Activated T-helper 17 cell treated with anti-CD3 and anti-CD28 coated beads, Interleukin-2, amount 50 U/mL, for 72 hours (primary cell): ENCODE measurements at regions not wholly inside any gene's neighbourhood (a gene's known extent, or its start where the extent isn't known, plus 50 kb on each side); places are given as distances from the start of the nearest gene placed in this dataset.
"Not testable (repeated sequence)": the region's sequence is repeated elsewhere in the genome, so short reads cannot be mapped to it uniquely, and the experiment has no call there.

Source experiments
- ATAC-seq: fragments of 150-1000 bp; cut with Tn5 transposase; replicated peaks from 2 replicates; pipeline ENCODE4 v1.10.0; 2021; ENCODE audit warnings: mild to moderate bottlenecking, moderate library complexity
- H3K27ac Mint-ChIP-seq: one replicate; pipeline ENCODE4 v1.8.0; 2022; ENCODE audit warnings: mixed read lengths
- H3K27me3 Mint-ChIP-seq: one replicate; pipeline ENCODE4 v1.8.0; 2022; ENCODE audit warnings: mixed read lengths
- H3K36me3 Mint-ChIP-seq: one replicate; pipeline ENCODE4 v1.8.0; 2022; ENCODE audit warnings: low read depth, mild to moderate bottlenecking, mixed read lengths
- H3K4me1 Mint-ChIP-seq: one replicate; pipeline ENCODE4 v1.8.0; 2022; ENCODE audit warnings: mixed read lengths
- H3K4me3 Mint-ChIP-seq: one replicate; pipeline ENCODE4 v1.8.0; 2022; ENCODE audit warnings: mild to moderate bottlenecking, mixed read lengths
- H3K9me3 Mint-ChIP-seq: one replicate; pipeline ENCODE4 v1.8.0; 2022; ENCODE audit warnings: mixed read lengths

DNA sequence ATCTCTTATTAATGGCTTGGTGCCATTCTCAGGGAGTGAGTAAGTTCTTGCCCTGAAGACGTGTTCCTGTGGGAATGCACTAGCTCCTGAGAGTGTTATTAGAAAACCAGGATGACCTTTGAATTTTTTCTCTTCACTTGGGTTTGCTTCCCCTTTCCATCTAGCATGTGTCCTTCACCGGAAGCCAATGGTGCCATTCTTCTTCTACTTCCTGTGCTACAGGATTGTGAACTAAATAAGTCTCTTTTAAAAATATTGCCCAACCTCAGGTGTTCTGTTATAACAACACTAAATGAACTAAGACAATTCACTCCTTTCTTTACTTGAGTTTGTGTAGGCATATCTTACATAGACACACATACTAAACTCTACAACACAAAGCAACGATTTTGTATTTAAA lies 447.0 kb downstream of the SOX11 start:
- Mint-ChIP-seq H3K36me3 (no peaks in the 10 kb centered on the region), H3K27ac (no peak overlapping the region), H3K27me3 (no peaks in the 10 kb centered on the region), H3K4me3 (no peak overlapping the region), H3K4me1 (no peaks in the 10 kb centered on the region), H3K9me3 (peaks cover 17% of the 10 kb centered on the region)
- ATAC-seq: no peak

DNA sequence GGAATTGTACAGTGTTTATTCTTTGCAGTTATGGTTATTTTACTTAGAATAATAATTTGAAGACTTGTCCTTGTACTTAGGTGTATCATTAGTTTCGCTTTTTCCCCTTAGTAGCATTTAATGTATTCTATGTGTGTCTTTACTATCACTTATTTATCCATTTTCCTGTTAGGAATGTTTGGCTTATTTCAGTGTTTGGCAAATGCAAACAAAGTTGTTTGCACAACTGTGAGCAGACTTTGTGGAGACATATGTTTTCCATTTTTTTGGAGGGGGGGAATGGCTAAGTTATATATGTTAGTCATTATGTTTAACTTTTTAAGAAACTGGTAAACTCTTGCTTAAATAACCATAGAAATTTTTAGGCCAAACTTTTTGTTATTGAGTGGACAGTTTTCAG lies 447.7 kb downstream of the SOX11 start:
- no peak overlapping the region for H3K27ac Mint-ChIP-seq
- H3K27me3 Mint-ChIP-seq: no peaks in the 10 kb centered on the region
- H3K9me3 Mint-ChIP-seq: peaks cover 15% of the 10 kb centered on the region
- no peak for ATAC-seq
- H3K4me1 Mint-ChIP-seq: no peaks in the 10 kb centered on the region
- H3K36me3 Mint-ChIP-seq: no peaks in the 10 kb centered on the region
- no peak overlapping the region for H3K4me3 Mint-ChIP-seq

DNA sequence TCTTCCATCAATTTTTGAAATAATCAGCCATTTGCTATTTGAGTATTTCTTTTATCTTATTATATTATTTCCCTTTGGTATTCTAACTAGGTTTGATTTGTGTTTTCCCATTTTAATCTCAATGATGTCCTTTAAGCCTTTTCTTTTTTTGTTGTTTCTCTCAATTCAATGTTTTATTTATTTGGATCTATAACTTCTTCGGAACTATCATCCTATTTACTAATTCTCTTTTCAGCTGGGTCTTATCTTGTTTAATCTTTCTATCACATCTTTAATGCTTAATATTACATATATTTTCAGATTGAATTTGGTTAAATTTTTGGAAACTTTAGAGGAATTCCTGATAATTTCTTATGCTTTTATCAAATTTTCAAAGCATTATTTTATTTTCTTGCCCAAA lies 448.3 kb downstream of the SOX11 start:
- H3K27me3 Mint-ChIP-seq: no peaks in the 10 kb centered on the region
- H3K4me3 Mint-ChIP-seq: no peak overlapping the region
- no peak for ATAC-seq
- no peaks in the 10 kb centered on the region for H3K4me1 Mint-ChIP-seq
- no peaks in the 10 kb centered on the region for H3K36me3 Mint-ChIP-seq
- peaks cover 15% of the 10 kb centered on the region for H3K9me3 Mint-ChIP-seq
- H3K27ac Mint-ChIP-seq: no peak overlapping the region

GRCh38 chr2:6143812-6144211 lies 451.6 kb downstream of the SOX11 start:
- H3K9me3 Mint-ChIP-seq: peaks cover 8% of the 10 kb centered on the region
- H3K4me3 Mint-ChIP-seq: no peak overlapping the region
- H3K36me3 Mint-ChIP-seq: no peaks in the 10 kb centered on the region
- no peaks in the 10 kb centered on the region for H3K4me1 Mint-ChIP-seq
- H3K27ac Mint-ChIP-seq: no peak overlapping the region
- ATAC-seq: no peak
- H3K27me3 Mint-ChIP-seq: no peaks in the 10 kb centered on the region

DNA sequence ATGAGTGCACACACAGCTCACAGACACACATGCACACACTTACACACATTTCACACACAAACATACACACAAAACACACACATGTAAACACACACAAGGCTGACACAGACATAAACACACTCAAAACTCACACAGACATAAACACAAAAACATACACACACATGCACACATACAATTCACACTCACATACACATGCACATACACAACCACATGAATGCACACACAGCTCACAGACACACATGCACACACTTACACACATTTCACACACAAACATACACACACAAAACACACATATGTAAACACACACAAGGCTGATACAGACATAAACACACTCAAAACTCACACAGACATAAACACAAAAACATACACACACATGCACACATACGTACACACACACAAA lies 455.0 kb downstream of the SOX11 start:
- ATAC-seq, H3K9me3 Mint-ChIP-seq, H3K4me3 Mint-ChIP-seq, H3K27ac Mint-ChIP-seq, H3K4me1 Mint-ChIP-seq, H3K27me3 Mint-ChIP-seq, H3K36me3 Mint-ChIP-seq: not testable (repeated sequence)

DNA sequence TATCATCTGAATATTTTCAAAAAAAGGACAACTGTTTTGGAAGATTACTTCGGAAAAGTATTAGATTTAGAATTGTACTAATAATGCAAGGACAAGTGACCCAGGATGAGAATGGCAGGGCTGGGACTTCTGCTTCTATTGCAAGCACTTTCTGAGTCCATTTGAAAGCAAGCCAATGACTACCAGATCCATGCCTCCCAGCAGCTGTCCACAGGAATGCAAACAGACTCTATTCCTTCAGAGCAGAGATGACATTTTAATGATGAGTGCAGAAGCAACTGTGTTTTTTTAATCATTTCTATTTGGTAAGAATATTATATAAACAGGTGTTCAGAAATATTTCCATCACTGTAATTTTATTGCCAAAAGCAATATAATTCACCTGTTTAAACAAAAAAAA lies 456.7 kb downstream of the SOX11 start:
- Mint-ChIP-seq H3K4me3 (no peak overlapping the region), H3K27ac (no peak overlapping the region), H3K27me3 (no peaks in the 10 kb centered on the region), H3K4me1 (no peaks in the 10 kb centered on the region), H3K36me3 (no peaks in the 10 kb centered on the region), H3K9me3 (peaks cover 5% of the 10 kb centered on the region)
- ATAC-seq: no peak

DNA sequence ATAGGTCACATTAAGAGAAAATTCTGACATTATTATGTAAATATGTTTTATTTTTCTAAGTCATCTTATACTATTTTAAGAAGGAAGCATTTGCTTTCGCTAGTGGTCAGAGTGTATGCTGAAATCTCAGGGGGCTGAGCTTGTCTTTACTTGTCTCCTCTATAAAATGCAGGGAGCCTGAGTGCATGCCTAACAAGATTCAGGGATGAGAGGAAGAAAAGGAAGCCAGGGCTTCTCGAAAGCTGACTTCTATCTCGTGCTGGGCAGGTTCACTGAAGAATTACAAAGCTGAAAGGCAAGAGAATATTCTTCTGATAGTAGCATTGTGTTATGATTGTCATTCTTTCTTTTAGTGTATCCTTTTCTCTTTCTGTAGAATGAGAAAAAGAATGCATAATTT lies 467.4 kb downstream of the SOX11 start:
- no peak overlapping the region for H3K27ac Mint-ChIP-seq
- H3K36me3 Mint-ChIP-seq: no peaks in the 10 kb centered on the region
- H3K27me3 Mint-ChIP-seq: no peaks in the 10 kb centered on the region
- H3K4me1 Mint-ChIP-seq: no peaks in the 10 kb centered on the region
- no peak for ATAC-seq
- no peak overlapping the region for H3K4me3 Mint-ChIP-seq
- H3K9me3 Mint-ChIP-seq: no peaks in the 10 kb centered on the region

GRCh38 chr2:6163932-6164331 lies 471.7 kb downstream of the SOX11 start:
- H3K4me3 Mint-ChIP-seq: no peak overlapping the region
- H3K9me3 Mint-ChIP-seq: no peaks in the 10 kb centered on the region
- H3K27me3 Mint-ChIP-seq: no peaks in the 10 kb centered on the region
- H3K36me3 Mint-ChIP-seq: no peaks in the 10 kb centered on the region
- ATAC-seq: no peak
- no peak overlapping the region for H3K27ac Mint-ChIP-seq
- H3K4me1 Mint-ChIP-seq: no peaks in the 10 kb centered on the region

GRCh38 chr2:6164986-6165747 lies 473.0 kb downstream of the SOX11 start:
- Mint-ChIP-seq H3K4me3 (no peak overlapping the region), H3K4me1 (no peaks in the 10 kb centered on the region), H3K9me3 (no peaks in the 10 kb centered on the region), H3K36me3 (no peaks in the 10 kb centered on the region), H3K27ac (no peak overlapping the region), H3K27me3 (no peaks in the 10 kb centered on the region)
- no peak for ATAC-seq

- Mint-ChIP-seq H3K4me1 (no peaks in the 10 kb centered on the region), H3K36me3 (no peaks in the 10 kb centered on the region), H3K27me3 (no peaks in the 10 kb centered on the region), H3K27ac (no peak overlapping the region), H3K4me3 (no peak overlapping the region), H3K9me3 (no peaks in the 10 kb centered on the region)
- no peak for ATAC-seq
These were observed 475.5 kb downstream of the SOX11 start for GRCh38 chr2:6167592-6168138.

DNA sequence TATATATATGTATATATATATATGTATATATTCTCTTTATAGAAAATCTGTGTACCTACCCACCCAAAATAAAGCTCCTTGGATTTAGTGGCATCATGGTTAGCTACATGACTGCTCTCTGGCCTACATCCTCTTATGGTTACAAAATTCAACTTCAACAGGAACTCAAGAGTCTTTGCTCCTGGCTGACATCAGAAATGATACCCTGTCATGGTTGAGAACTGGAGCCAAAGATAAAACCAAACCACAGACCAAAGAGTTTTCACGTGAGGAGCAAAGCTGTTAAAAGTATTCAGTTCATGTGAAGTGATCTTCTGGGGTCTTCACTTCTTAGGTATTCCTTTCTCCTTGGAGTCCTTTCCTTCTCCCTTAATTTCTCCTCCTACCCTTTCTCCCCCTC lies 476.3 kb downstream of the SOX11 start:
- no peak for ATAC-seq
- Mint-ChIP-seq H3K4me3 (no peak overlapping the region), H3K9me3 (peaks cover 3% of the 10 kb centered on the region), H3K36me3 (no peaks in the 10 kb centered on the region), H3K4me1 (no peaks in the 10 kb centered on the region), H3K27ac (no peak overlapping the region), H3K27me3 (no peaks in the 10 kb centered on the region)

DNA sequence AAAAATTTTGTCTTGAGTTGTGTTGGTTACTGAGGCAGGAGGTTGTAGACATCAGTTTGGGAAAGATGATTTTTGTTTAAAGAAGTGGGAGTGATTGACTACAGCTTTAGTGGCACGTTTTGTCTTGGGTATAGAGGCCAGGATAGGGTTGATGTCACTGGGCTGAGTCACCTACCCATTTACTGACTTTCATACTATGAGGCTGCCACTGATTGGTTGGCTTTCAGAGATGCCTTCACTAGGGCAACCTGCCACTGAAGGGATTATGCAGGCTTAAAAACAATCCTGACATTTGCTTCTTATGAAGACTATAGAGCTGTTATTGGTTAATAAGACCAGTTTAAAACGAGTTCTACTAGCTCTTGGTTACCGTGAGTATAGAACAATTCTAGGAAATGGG lies 479.1 kb downstream of the SOX11 start:
- Mint-ChIP-seq H3K27ac (no peak overlapping the region), H3K27me3 (no peaks in the 10 kb centered on the region), H3K36me3 (no peaks in the 10 kb centered on the region), H3K9me3 (peaks cover 3% of the 10 kb centered on the region), H3K4me1 (no peaks in the 10 kb centered on the region), H3K4me3 (no peak overlapping the region)
- ATAC-seq: no peak

DNA sequence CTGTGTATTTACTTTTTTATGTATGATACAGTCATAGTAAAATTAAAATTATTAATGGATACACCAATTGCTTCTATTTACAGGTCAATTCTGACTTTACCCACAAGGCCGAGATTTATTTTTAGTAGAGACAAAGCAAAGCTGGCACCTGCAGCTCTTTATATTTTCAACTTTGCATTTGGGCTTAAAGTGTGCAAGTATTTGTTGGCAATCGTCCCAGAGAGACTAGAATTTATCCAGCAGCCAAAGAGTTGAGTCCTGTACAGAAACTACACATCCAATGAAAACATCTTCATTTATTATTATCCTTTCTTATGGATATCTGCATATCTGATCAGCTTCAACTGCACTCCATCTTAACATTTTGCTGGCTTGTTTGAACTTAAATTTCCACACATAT lies 485.6 kb downstream of the SOX11 start:
- Mint-ChIP-seq H3K36me3 (no peaks in the 10 kb centered on the region), H3K27me3 (no peaks in the 10 kb centered on the region), H3K4me1 (no peaks in the 10 kb centered on the region), H3K27ac (no peak overlapping the region), H3K9me3 (peaks cover 8% of the 10 kb centered on the region), H3K4me3 (no peak overlapping the region)
- ATAC-seq: no peak

- Mint-ChIP-seq H3K4me3 (no peak overlapping the region), H3K9me3 (peaks cover 10% of the 10 kb centered on the region), H3K36me3 (no peaks in the 10 kb centered on the region), H3K27ac (no peak overlapping the region), H3K27me3 (no peaks in the 10 kb centered on the region), H3K4me1 (no peaks in the 10 kb centered on the region)
- no peak for ATAC-seq
These were observed 489.3 kb downstream of the SOX11 start for GRCh38 chr2:6181525-6181924.

DNA sequence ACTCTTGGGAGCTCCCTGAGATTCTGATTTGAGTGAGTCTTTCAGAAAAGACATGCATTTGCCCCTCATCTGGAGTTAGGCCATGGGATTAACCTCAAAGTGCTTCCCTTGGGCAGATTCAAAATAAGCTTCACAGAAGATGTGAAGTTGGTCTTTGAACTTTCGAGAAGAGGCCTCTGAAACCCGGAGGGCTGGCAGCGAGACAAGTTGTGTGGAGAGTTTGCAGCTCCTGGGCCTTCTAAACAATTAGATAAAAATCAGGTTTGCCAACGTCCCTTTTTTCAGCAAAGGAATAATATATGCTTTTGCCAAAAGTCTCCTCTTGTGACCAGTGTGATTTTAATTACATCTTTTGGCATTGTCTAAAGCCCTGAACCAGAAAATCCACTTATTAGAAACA lies 489.7 kb downstream of the SOX11 start:
- H3K27me3 Mint-ChIP-seq: no peaks in the 10 kb centered on the region
- no peak for ATAC-seq
- no peaks in the 10 kb centered on the region for H3K4me1 Mint-ChIP-seq
- H3K9me3 Mint-ChIP-seq: peaks cover 10% of the 10 kb centered on the region
- H3K4me3 Mint-ChIP-seq: no peak overlapping the region
- no peak overlapping the region for H3K27ac Mint-ChIP-seq
- no peaks in the 10 kb centered on the region for H3K36me3 Mint-ChIP-seq

DNA sequence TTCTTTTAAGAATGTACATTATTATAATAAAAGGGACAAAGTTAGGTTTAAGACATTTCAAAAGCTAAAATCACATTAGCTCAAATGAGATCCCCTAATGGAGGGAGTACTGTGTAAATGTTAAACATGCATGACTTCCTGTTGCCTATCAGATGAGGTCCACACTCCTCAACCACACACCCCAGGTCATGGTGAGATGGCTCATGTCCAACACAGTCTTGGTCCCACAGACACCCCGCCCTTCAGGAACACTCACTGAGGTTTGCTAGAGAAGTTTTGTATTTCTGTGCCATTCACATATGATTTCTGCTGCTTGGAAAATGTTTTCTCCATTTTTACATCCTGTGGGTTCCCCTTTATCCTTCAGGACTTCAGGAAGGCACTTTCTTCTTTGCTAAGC lies 491.0 kb downstream of the SOX11 start:
- peaks cover 10% of the 10 kb centered on the region for H3K9me3 Mint-ChIP-seq
- no peak overlapping the region for H3K4me3 Mint-ChIP-seq
- no peak for ATAC-seq
- no peaks in the 10 kb centered on the region for H3K36me3 Mint-ChIP-seq
- H3K27me3 Mint-ChIP-seq: no peaks in the 10 kb centered on the region
- no peak overlapping the region for H3K27ac Mint-ChIP-seq
- H3K4me1 Mint-ChIP-seq: no peaks in the 10 kb centered on the region
